Stimulated activated CD8-positive, alpha-beta memory T cell treated with anti-CD3 and anti-CD28 coated beads, Interleukin-4, amount 100 ng/mL, for 24 hours (primary cell): ENCODE measurements at regions not wholly inside any gene's neighbourhood (a gene's known extent, or its start where the extent isn't known, plus 50 kb on each side); places are given as distances from the start of the nearest gene placed in this dataset.

Source experiments
- DNase-seq: peaks from one replicate; pipeline ENCODE4 v3.0.0-alpha.2; 2020; ENCODE audit warnings: low read depth

DNA sequence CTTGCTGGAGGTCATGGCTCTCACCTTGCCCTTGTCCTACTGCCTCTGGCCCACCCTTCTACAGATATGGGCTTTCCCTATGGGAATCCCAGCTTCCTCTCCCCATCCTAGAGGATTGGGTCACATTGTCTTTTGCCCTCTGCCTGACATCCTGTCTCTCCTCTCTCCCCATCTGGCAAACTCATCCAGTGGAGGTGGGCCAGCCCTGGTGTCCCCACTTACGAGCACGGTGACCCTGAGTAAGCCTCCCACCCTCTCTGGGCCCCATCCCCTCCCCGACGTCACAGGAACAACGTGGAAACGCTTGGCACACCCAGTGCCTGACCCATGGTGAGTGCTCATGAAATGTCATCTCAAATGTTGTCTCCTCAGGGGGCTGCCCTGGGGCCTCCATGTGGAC is 56.1 kb upstream of the ID3 start:
- no peak for DNase-seq

DNA sequence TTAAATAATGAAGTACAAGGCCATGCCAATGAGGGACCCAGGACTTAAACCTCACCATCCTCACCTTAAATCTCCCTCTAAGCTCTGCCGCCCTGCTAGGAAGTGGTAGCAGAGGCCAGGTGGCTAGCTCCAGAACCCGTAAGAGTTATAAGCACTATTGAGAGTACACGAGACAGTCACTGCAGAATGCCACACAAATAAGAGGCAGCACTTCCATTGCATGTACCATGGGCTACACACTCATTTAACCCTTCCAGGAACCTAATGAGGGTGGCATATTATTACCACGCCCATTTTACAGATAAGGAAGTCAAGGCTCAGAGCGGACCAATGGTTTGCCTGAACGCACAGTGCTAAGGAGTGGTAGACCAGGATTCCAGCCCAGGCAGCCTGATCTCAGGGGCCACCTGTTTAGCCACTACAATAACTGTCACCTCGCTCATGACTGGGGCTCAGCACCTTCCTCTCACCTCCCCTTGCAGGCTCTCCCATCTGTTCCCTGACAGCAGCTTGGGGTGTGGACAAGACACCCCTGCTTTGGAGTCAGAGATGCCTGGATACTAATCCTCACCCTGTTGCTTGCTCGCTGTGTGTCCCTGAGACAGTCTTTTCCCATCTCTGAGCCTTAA is 54.8 kb upstream of the ID3 start:
- DNase-seq = no peak

DNA sequence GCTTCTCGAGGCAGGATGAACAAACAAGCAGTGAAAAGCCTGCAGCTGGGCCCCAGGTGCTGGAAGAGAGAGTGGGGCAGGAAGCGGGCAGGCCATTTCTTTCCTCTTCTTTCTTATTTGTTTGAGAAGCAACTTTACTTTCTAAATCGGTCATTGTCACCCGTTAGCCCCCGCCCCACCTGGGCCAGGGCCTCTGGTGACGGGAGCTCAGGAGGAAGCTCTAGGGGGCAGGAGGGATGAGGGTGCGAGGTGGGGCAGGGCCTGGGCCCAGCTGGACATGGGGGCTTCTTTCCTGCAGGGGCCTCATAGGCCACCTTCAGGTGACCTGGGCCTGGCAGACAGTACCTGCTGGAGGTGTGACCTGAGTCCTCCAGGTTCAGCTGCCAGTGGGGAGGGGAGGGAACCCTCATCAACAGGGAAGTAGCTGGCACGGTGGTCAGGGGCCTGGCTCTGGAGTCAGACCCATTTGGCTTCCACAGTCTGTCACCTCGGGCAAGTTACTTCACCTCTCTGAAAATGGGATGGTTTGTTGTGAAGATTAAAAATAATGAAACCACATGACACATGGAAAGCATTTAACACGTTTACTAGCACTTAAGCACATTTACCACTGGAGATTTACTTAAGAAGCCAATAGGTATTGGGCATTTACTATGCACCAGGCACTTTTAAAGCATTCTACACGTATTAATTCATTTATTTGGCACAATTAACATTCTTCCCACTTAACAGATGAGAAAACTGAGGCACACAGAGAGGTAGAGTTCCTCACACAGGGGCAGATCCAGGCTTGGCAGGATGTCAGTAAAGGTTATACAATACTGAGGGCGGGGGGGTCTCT is 54.1 kb upstream of the ID3 start:
- DNase-seq = no peak

DNA sequence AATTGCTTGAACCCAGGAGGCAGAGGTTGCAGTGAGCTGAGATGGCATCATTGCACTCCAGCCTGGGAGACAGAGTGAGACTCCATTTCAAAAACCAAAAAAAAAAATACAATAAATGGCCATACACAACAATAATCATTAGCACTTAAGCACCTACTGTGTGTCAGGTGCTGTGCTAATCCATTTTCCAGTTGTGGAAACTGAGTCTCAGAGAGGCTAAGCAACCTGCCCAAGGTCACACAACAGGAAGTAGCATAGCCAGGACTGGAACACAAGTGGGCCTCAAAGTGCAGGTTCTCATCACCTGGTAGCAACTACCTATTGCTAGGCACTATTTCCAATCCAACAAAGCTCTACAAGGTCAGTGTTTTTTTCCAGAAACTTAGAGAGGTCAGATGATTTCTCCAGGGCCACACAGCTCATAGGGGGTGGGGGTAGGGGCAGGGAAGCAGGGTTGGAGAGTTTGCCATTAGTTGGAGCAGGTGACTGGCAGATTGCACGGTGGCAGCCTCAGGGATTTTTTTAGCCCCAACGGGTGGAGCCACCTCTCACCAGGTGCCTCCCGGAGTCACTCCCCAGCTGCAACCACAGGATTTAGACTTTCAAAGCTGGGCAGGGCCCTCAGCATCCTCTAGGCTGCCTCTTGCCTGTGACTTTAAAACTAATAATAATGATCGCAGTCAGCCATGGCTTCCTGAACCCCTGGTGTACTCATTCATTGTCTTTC is 52.5 kb upstream of the ID3 start:
- no peak for DNase-seq

DNA sequence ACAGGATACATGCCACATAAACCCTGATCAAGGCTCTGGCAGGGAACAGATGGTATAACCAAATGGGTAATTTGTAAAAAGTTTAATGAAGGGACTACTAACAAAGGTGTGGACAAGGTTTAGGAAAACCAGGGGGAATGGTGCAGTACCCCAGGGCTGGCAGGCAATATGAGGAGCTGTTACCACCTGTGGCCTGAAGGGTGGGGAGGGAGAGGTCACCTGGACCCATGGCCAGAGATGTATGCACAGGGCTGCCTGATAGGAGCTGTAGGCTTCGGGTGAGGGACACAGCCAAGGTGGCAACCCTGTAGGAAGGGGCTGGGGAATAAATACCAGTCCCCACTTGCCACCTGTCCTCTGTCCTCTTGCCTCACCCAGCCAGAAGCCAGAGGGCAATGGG is 51.4 kb upstream of the ID3 start:
- DNase-seq = no peak

DNA sequence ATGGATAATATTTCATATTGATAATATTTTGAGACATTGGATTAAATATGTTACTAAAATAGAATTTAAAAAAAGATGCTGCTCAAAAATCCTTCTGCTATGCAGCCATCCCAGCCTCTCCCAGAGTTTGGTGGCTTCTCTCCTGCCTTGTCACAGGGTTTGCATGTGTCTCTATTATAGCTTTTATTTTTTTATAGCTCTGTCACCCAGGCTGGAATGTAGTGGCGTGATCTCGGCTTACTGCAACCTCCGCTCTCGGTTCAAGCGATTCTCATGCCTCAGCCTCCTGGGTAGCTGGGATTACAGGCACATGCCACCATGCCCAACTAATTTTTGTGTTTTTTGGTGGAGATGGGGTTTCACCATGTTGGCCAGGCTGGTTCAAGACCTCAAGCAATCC is 50.7 kb upstream of the ID3 start:
- DNase-seq = no peak
